Non-pigmented ciliary epithelial cell (primary cell): ENCODE measurements at regions not wholly inside any gene's neighbourhood (a gene's known extent, or its start where the extent isn't known, plus 50 kb on each side); places are given as distances from the start of the nearest gene placed in this dataset.

Experiments used
- DNase-seq: peaks from one replicate; pipeline ENCODE4 v3.0.0-alpha.2; 2010; ENCODE audit warnings: low read depth

DNA sequence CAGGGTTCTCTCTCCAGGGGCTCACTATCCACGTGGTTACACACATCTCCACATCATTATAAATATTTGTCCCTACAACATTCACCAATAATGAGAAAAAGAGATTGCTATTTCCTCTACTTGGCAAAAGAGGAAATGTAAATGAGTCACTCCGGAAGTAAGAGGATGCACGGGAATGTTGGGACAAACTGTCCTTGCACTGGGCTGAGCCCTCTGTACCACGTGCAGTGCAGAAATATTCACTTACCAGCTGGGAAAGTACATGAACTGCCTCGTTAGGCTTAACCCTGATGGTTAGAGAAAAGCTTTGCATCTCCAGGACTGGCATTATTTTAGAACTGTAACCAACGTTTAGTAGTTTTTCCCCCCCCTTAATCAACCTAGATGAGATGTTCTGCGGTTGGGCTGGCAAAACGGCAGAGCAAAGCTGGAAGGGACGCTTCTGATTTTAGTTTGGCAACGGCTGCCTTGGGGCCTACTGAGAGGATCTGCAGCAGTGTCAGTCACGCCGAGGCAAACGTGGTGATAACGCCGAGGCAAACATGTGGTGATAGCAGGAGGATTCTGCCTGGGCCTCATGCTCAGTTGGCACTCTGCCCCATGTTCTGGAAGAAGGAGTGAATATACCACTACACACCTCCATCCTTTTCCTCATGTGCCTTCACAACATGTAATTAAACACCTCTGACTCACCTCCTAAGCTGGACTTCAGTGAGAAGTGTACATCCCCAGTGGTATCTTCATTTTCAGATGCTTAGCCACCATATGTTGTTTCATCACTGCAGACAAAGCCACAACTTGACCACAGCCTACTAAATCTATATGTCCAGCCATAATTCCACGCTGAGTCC is 661.4 kb upstream of the KLF4 start:
- peak; percentile 31 for DNase-seq

DNA sequence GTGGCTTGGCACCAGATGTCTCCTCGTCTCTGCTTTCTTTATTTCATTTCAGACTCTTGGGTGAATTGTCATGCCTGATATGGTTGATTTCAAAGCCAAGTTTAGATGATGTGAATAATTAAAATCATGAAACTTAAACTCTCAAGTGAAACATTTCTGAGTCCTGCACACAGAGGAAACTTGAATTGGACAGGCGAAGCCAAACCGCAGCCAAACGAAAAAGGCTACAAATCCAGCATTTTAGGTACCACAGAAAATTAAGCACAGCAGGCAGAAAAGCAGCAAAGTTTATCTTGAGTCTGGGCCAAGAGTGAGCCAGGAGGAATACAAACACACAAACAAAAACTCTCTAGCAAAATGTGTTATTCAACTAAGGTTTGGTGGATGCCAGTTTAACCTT is 659.8 kb upstream of the KLF4 start:
- DNase-seq: no peak

DNA sequence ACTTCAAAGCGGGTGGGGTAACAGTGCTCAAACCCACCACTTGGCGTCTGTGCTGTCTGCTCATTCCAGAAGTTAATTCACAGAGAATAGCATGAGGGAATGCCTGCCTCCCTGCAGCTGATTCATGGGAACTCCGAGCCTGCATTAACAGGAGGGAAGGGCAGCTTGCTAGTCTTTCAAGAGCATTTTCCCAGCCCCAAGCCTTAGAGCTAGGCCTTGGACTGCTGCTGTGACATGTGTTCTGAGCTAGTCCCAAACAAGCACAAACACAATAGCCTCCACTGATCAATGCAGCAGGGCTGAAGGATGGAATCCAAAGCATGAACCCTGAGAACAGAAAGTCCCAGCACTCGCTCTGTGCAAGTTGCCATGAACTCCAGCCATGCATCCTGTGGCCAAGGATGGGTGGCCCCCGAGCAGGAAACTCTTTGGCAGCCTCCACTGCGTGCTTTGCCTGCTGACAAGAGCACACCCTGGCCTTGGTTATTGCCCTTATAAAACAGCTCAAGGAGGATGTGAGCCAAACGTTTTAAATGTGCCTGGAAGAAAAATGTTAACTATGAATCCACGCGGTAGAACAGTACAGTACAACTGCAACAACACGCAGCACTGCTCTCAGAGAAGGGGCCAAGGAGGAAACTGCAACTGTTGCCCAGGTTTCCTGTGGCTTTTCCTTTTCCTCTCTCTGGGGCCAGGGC is 653.1 kb upstream of the KLF4 start:
- DNase-seq: peak; percentile 32

DNA sequence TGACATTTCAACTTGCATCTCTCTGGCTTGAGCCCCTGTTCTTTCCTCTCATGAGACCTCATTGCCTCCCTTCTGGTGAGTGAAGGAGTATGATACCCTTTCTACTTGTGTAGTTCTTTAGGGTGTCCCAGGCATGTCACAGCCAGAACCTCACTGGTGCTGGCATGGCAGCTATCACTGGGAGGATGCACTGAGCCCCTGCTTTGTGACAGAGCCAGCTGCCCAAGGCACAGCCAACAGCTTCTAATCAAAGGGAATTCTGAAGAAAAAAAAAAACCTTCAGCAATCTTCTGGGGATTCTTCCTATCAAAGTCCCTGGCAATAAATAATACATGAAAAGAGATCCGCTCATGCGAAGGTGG is 652.6 kb upstream of the KLF4 start:
- no peak for DNase-seq

DNA sequence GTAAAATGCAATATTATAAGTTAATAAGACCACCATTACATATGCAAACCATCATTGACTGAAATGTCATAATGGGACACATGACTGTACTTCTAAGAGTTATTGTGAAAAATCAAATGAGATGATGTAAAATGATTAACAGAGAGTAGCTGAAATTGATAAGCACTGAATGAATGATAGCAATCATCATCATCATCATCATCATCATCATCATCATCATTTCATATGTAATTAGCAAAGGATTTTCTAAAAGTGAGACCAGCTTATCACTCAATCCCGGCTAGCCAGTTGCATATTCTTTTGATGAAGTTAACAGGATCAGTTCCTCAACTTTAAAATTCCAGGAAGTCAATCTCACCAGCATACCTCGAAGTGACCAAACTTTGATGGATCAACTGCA is 650.3 kb upstream of the KLF4 start:
- no peak for DNase-seq

DNA sequence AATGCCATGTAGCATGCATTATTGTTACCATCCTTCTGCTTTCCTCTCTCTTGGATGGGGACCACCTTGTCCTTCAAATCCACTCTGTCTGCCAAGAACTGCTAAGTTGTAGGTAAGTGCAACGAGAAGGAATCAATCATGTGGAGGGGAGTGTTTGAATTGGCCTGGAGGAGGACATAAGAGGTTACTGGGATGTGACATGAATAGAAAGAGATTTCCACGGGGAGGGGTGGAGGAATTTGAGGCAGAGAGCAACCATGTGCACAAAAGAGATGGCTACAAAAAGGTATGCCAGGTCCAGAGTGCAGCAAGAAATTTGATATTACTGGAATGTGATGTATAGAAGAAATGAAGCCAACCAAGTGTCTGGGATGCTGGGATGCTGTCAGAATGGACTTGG is 648.9 kb upstream of the KLF4 start:
- DNase-seq: no peak

DNA sequence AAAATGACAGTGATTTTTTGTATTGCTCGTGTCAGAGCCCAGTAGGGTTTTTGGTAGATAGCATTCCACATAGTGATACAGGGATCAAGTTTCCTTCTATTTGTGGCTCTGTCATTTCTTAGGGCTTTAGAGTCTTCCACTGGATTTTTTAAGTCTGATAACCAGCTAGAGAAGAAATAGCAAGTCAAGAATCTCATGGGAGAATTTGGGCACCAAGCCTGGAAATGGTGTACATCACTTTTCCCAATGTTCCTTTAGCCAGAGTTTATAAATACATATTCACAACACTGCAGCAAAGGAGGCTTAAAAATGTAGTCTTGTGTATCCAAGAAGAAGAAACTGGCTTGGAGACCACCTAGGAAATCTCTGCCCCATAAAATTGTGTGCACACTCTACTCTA is 647.1 kb upstream of the KLF4 start:
- DNase-seq: no peak

DNA sequence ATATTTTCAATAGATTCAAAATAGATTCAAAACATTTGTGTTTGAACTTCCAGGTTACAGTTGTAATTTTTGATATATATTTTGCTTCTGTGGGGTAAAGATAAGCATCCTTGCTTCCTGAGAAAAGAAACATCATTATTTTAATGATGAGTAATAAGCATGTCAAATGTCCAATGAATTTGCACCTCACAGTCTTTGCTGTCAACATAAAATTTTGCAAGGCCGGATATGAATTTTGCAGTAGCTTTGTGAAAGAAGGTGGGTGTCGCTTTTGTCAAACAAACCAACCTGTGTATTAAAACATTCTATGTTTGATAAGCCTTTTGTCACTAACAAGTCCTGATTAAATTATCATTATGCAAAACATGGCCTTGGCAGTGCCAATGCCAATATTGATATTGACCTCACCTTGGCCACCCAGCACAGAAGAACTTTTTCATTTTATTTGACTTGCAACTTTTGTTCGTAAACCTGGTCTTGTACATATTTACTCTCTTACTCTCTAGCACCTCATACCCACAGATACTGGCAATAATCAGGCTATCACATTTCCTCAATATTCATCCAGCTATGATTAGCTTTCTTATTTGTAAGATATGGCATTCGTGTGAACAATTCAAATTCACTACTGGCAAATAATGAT is 645.0 kb upstream of the KLF4 start:
- no peak for DNase-seq

DNA sequence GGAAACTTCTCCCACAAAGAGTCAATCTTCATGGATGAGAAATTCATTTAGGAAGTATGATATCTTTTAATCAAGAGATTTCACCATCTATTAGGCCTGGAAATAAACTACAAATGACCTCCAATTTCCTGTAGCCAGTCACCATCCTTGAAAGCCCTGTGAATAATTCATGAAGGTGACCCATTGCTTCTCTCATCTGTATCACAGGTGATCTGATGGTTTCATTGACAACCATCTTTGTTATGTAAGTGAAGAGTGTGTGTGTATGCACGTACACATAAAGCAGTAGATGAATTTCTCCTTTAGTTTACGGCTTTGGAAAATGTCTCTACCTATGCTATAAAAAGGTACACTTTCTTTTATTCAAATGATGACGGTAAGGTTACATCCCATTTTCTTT is 644.1 kb upstream of the KLF4 start:
- no peak for DNase-seq

DNA sequence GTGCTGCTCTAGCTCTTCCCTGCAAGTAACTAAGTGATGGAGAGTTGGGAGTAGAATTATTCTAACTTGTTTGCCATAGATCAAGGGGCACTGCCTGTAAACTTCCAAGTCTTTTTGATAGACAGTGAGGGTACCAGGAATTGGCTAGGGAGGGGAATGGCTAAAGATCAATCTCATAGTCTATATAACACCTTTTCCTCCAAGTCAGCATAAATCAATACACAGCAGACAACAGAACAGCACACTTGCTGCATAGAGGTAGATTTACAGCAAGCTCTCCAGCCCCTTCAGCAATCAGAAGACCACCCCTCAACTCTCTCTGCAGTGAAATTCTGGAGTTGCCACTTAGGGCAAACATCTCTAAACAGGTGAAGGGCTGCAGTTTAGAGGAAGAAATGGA is 643.5 kb upstream of the KLF4 start:
- DNase-seq: no peak

DNA sequence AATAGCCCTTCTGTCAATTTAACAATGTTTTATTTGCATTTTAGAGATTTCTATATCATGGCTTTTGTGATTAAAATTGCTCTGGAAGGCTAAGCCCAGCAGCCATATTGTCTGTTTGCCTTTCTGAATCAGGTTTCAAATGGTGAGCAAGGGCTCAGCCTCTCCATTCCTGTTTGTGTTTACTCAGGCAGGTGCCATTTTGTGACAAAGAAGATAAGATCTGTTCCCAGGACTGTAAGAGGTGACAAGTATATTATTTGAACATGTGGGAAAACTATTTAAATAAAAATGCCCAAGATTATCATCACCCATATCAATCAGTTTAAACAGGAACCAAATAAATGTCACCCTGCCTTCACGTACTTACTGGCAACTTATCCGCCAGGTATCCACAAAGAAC is 641.3 kb upstream of the KLF4 start:
- DNase-seq: no peak

DNA sequence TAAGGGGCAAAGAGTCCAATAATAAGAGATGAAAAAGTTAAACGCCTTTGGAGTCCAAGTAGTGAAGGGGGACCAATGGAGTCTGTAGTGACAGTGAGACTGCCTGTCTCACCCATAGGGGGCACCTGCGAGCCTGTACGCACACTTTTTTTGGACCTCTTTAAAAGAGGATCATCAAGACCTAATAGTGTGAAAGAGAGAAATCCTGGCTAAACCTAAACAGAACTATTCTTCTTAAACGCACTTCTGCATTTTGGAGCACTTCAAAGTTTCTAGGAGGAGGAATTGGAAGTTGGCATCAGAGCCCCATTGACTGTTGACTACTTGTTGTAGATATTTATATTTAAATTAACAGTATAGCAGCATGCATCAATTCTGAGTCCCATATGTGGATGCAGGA is 636.1 kb upstream of the KLF4 start:
- DNase-seq: no peak

DNA sequence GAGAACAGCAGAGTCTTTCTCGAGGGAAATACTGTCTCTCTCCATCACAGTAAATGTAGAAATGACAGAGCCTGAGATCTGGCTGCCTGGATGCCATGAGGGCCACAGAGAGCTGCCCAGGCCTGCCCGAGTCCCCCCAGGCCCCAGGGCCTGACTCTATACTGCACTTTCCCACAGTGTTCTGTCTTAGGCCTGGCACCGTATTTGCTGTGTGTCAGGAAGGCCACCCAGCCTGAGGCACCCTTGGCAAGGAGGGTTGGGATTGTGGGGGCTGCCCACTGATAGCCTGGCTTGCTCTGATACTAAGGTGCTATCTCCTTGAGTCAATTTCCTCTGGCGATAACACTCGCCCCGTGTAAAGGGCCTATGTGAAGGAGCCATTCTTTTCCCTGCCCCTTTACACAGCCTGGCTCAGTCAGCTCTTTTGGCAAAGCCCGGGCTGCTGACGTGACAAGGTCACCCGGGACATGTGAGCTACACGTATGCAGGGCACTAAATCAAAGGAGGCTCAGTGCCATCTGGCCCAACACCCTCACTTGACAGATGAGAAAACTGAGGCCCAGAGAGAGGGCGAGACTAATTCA is 630.1 kb upstream of the KLF4 start:
- DNase-seq: no peak

DNA sequence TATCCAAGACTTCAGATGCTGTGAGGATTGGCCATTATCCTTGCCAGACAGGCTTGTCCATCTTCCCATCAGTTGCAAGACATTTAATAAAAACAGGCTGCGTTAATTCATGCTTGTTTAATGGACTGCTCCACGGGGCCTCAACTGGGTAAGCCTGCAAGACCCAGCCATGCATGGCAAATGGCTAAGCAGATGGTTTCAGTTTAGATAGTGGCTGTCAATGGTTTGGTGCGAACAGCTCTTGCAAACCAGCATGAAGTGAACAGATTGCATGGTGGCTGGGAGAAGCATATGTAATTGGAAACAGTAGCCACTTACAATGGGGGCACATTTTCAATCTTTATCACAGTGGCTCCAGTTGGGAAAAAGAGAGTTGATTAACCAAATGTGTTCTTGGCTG is 628.2 kb upstream of the KLF4 start:
- DNase-seq: no peak

DNA sequence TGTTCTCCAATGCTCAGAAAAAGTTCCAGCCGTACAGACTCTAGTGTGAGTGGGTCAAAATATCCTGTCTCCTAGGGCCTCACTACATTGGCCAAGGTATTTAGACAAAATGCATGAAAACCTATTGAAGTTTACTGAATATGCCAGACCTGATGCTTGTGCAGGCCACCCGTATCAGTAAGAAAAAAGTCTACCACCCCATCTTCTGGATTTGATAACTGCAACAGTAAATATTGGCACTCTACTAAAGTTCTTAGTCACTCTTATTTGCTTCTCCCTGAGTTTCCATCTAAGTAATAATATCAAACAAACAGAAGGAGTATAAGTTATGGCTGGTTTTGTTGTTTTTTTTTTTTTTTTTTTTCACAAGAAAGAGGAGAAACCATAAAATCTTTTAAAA is 627.7 kb upstream of the KLF4 start:
- no peak for DNase-seq

DNA sequence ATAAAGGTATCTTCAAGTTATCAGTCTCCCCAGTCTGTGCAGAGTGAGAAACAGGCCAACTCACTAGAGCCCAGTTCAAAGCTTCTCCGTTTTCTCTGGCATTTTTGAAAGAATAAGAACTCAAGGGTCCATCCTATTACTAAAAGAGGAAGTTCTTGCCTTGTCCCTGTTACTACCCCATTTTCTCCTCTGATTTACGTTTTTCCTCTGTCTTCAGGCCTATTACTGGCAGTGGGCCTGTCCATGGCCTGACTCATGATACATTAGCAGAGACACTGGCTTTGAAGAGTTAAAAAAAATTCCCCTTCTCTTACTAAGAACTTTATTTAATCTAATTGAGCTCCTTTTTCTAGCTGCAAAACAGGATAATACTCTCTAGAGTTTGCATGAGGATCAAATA is 624.0 kb upstream of the KLF4 start:
- no peak for DNase-seq

DNA sequence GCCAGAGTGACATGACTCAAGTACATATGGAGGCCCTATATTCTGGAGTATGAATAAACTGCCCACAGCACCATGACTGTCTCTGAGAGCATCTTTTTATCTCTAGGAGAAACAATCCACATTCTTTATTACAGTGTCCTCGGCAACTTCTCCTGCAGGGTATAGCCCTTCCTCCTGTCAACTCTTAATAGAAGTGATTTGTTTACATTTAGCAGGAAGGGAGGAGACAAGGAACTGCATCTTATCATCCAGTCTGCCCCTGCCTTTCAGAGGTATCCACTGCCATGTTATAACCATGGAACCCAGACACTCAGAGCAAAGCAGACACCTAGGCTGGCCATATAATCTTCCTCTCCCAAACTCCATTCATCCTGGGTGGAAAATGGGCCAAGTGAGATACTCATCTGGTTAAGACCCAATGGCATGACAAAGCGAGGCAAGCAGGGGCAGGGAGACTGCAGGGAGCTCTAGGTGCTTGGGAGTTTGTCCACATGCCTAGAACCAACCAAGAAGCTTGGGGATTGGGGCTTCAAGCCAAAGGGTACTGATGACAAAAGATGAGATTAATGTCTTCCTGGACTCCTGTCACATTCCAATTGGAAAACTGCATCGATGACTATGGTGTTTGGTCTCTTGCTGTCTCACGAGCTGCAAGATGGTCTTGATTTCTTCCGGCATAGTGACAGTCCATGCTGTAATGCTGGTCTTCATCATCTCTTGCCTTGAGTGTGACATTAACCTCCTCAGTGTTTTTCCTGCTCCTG is 620.5 kb upstream of the KLF4 start:
- no peak for DNase-seq

DNA sequence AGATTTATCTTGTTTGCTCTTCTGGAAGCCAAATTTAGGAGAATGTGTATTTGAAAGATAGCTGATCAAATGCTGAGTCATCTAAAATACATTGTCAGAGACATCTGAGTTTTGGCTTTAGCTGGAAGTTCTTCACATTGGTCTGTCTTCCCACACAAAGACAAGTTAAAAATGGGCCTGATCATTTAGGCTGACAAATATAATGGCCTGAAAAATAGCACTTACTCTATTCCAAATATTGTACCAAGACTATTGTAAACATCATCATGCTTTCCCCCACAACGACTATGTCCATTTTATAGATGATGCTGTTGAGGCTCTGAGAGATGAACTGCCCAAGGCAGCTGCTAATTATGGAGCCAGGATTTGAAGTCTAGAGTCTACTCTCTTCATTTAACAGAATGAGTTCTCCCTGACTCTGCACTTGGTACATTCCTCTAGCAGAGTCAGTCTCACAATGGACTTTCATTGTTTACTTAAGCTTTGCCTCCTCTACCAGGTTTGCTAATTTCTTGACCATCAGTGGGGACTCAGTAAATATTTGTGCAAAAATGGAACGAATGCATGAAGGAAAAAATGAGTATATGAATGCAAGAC is 619.4 kb upstream of the KLF4 start:
- DNase-seq: no peak

DNA sequence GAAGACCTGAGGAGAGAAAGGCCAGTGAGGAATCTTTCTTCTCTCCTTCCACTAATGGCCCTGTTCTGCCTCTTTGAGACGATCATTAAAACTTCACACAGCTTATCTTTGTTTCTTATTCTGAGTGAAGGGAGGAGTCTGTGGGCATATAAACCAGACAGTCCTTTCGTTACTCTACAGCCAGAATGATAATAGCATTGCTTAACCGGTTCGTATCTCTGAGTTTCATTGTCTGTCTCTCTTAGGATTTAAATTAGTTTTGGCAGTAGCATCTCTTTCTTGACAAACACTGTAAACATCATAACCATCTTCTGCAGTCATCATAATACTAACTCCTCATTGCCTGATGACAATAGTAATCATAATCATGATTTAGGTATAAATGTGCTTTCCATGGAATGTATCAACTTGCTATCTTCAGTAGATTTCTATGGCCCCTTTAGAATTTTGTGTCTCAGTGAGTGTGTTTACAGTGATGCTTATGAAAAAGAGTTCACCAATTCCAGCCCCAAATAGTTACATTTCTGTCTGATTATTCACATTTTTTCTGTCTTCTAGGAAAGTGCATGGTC is 618.8 kb upstream of the KLF4 start:
- no peak for DNase-seq

DNA sequence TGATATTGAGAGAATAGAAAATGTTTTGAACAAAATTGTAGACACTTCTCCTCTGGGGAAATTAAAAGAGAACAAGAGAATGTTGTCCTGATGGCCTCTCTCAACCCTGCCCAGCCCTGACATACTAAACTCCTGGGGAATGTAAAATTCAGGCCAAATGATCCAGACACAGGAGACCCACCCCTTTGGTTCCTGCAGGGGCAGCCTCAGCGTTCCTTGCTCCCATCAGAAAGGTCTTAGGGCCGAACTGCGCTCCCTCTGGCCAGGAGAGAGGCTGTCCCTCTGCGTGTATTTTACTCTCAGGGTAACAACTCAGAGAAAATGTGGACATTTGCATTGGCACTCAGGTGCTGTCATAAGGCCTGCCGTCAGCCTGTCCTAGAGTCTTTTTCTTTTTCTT is 616.3 kb upstream of the KLF4 start:
- no peak for DNase-seq

DNA sequence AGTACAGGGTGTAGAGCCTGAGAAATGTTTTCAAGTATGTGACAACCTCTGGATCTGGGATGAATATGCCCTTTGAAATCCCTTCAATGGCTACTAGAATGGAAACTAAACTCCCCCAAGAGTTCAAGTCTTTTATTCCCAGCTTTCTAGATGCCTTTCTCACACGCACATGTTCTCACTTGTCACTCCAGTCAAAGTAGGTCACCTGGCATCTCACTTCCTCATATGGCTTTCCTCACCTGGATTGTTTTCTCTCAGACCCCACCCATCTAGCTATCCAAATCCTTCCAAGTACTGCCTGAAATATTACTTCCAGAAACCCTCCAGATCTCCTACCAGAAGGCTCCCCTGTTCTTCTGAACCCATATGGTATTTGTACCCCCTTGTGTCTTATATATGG is 615.4 kb upstream of the KLF4 start:
- no peak for DNase-seq
